ENCODE measurements at regions not wholly inside any gene's neighbourhood (a gene's known extent, or its start where the extent isn't known, plus 50 kb on each side); places are given as distances from the start of the nearest gene placed in this dataset.

- no peak overlapping the region for H3K4me3 Mint-ChIP-seq (ENCODE audit: unreplicated experiment)
- no peak overlapping the region for H3K4me3 ChIP-seq (ENCODE audit: insufficient read depth, low read depth, low read length)
- no peaks in the 10 kb centered on the region for H4K20me1 ChIP-seq (ENCODE audit: insufficient read depth, low read length)
- H3K79me2 ChIP-seq (ENCODE audit: insufficient read depth, low read length): no peaks in the 10 kb centered on the region
- DNase-seq (ENCODE audit: low read depth): peak; percentile 64
- no peaks in the 10 kb centered on the region for H3K27me3 Mint-ChIP-seq (ENCODE audit: low read depth, unreplicated experiment)
- peaks cover 11% of the 10 kb centered on the region for H3K4me1 Mint-ChIP-seq (ENCODE audit: low read depth, unreplicated experiment)
- peaks cover 4% of the 10 kb centered on the region for H3K4me1 ChIP-seq (ENCODE audit: insufficient read depth, low read length)
- H3K4me2 ChIP-seq (ENCODE audit: low read length): no peak overlapping the region
- H3K9ac ChIP-seq (ENCODE audit: low read length): no peak overlapping the region
- H2AFZ ChIP-seq (ENCODE audit: low read depth, low read length): peak overlapping the region; percentile 46
- no peaks in the 10 kb centered on the region for H3K27me3 ChIP-seq (ENCODE audit: insufficient read depth, low read length)
- no peaks in the 10 kb centered on the region for H3K9me3 ChIP-seq (ENCODE audit: insufficient read depth, low read depth, low read length)
- H3K9me3 Mint-ChIP-seq (ENCODE audit: unreplicated experiment): peaks cover 2% of the 10 kb centered on the region
- TF ChIP-seq CTCF (IDR thresholded peaks at IDR 0.05; ENCODE audit: insufficient read depth, low read depth, low read length): no peak
- no peak for TF ChIP-seq EZH2 (IDR thresholded peaks at IDR 0.05; ENCODE audit: insufficient read depth, low read length)
- no peak overlapping the region for H3K27ac ChIP-seq (ENCODE audit: low read depth, low read length)
- H3K27ac Mint-ChIP-seq (ENCODE audit: unreplicated experiment): no peak overlapping the region
- H3K36me3 Mint-ChIP-seq (ENCODE audit: low read depth, unreplicated experiment): no peaks in the 10 kb centered on the region
- FAIRE-seq: no peak
- H3K36me3 ChIP-seq (ENCODE audit: insufficient read depth, low read length): no peaks in the 10 kb centered on the region
Measured at GRCh38 chr6:139644821-139645220, 270.4 kb upstream of the CITED2 start.

- Histone ChIP-seq H4K20me1 (ENCODE audit: insufficient read depth, low read length) (no peaks in the 10 kb centered on the region), H3K9me3 (ENCODE audit: insufficient read depth, low read depth, low read length) (no peaks in the 10 kb centered on the region), H3K27me3 (ENCODE audit: insufficient read depth, low read length) (no peaks in the 10 kb centered on the region), H3K27ac (ENCODE audit: low read depth, low read length) (no peak overlapping the region), H3K79me2 (ENCODE audit: insufficient read depth, low read length) (no peaks in the 10 kb centered on the region), H3K4me3 (ENCODE audit: insufficient read depth, low read depth, low read length) (no peak overlapping the region), H2AFZ (ENCODE audit: low read depth, low read length) (peak overlapping the region; percentile 24), H3K9ac (ENCODE audit: low read length) (no peak overlapping the region), H3K36me3 (ENCODE audit: insufficient read depth, low read length) (no peaks in the 10 kb centered on the region), H3K4me1 (ENCODE audit: insufficient read depth, low read length) (peaks cover 4% of the 10 kb centered on the region), H3K4me2 (ENCODE audit: low read length) (no peak overlapping the region)
- Mint-ChIP-seq H3K9me3 (ENCODE audit: unreplicated experiment) (peaks cover 2% of the 10 kb centered on the region), H3K4me1 (ENCODE audit: low read depth, unreplicated experiment) (peaks cover 11% of the 10 kb centered on the region), H3K36me3 (ENCODE audit: low read depth, unreplicated experiment) (no peaks in the 10 kb centered on the region), H3K27ac (ENCODE audit: unreplicated experiment) (no peak overlapping the region), H3K4me3 (ENCODE audit: unreplicated experiment) (no peak overlapping the region), H3K27me3 (ENCODE audit: low read depth, unreplicated experiment) (no peaks in the 10 kb centered on the region)
- no peak for DNase-seq (ENCODE audit: low read depth)
- FAIRE-seq: no peak
- TF ChIP-seq EZH2 (IDR thresholded peaks at IDR 0.05; ENCODE audit: insufficient read depth, low read length) (no peak), CTCF (IDR thresholded peaks at IDR 0.05; ENCODE audit: insufficient read depth, low read depth, low read length) (no peak)
Measured at GRCh38 chr6:139643986-139644385, 269.5 kb upstream of the CITED2 start.

GRCh38 chr6:139642346-139642745, 267.9 kb upstream of the CITED2 start:
- H3K9me3 Mint-ChIP-seq (ENCODE audit: unreplicated experiment): peaks cover 2% of the 10 kb centered on the region
- Histone ChIP-seq H3K9me3 (ENCODE audit: insufficient read depth, low read depth, low read length) (no peaks in the 10 kb centered on the region), H3K79me2 (ENCODE audit: insufficient read depth, low read length) (no peaks in the 10 kb centered on the region), H2AFZ (ENCODE audit: low read depth, low read length) (no peak overlapping the region), H3K27me3 (ENCODE audit: insufficient read depth, low read length) (no peaks in the 10 kb centered on the region), H3K27ac (ENCODE audit: low read depth, low read length) (no peak overlapping the region), H4K20me1 (ENCODE audit: insufficient read depth, low read length) (no peaks in the 10 kb centered on the region), H3K4me3 (ENCODE audit: insufficient read depth, low read depth, low read length) (no peak overlapping the region), H3K9ac (ENCODE audit: low read length) (no peak overlapping the region), H3K36me3 (ENCODE audit: insufficient read depth, low read length) (no peaks in the 10 kb centered on the region), H3K4me1 (ENCODE audit: insufficient read depth, low read length) (peaks cover 4% of the 10 kb centered on the region), H3K4me2 (ENCODE audit: low read length) (no peak overlapping the region)
- no peak for FAIRE-seq
- no peak overlapping the region for H3K27ac Mint-ChIP-seq (ENCODE audit: unreplicated experiment)
- peaks cover 11% of the 10 kb centered on the region for H3K4me1 Mint-ChIP-seq (ENCODE audit: low read depth, unreplicated experiment)
- no peak for DNase-seq (ENCODE audit: low read depth)
- no peaks in the 10 kb centered on the region for H3K36me3 Mint-ChIP-seq (ENCODE audit: low read depth, unreplicated experiment)
- no peak overlapping the region for H3K4me3 Mint-ChIP-seq (ENCODE audit: unreplicated experiment)
- H3K27me3 Mint-ChIP-seq (ENCODE audit: low read depth, unreplicated experiment): no peaks in the 10 kb centered on the region
- no peak for TF ChIP-seq EZH2 (IDR thresholded peaks at IDR 0.05; ENCODE audit: insufficient read depth, low read length)
- no peak for TF ChIP-seq CTCF (IDR thresholded peaks at IDR 0.05; ENCODE audit: insufficient read depth, low read depth, low read length)
